Activated T-cell treated with anti-CD3 and anti-CD28 coated beads, Interleukin-2, amount 50 U/mL, for 4 hours (primary cell): ENCODE measurements at regions not wholly inside any gene's neighbourhood (a gene's known extent, or its start where the extent isn't known, plus 50 kb on each side); places are given as distances from the start of the nearest gene placed in this dataset.

Experiments
- ATAC-seq, 2 donors: fragments of 200-7000 bp; cut with Tn5 transposase; one replicate each; pipeline ENCODE4 v1.10.0; 2021
- DNase-seq: peaks from one replicate; pipeline ENCODE4 v3.0.0-alpha.2; 2020
- H3K27me3 Mint-ChIP-seq: one replicate; pipeline ENCODE4 v1.8.0; 2021; ENCODE audit warnings: low read depth, mixed read lengths
- H3K36me3 Mint-ChIP-seq: one replicate; pipeline ENCODE4 v1.8.0; 2022; ENCODE audit warnings: mixed read lengths; ENCODE audit not compliant: insufficient read depth
- H3K4me1 Mint-ChIP-seq: one replicate; pipeline ENCODE4 v1.8.0; 2021; ENCODE audit warnings: low read depth, mixed read lengths
- H3K4me3 Mint-ChIP-seq: one replicate; pipeline ENCODE4 v1.8.0; 2021; ENCODE audit warnings: mild to moderate bottlenecking, moderate library complexity, mixed read lengths
- H3K9me3 Mint-ChIP-seq: one replicate; pipeline ENCODE4 v1.8.0; 2021; ENCODE audit warnings: mixed read lengths

- H3K27me3 Mint-ChIP-seq = peaks cover 28% of the 10 kb centered on the region
- no peaks in the 10 kb centered on the region for H3K4me1 Mint-ChIP-seq
- H3K4me3 Mint-ChIP-seq = no peak overlapping the region
- peaks cover 5% of the 10 kb centered on the region for H3K9me3 Mint-ChIP-seq
- DNase-seq (no peak), ATAC-seq (no peak)
- H3K36me3 Mint-ChIP-seq = no peaks in the 10 kb centered on the region
These were observed 119.2 kb downstream of the ANKRD60 start for GRCh38 chr20:58109126-58109880.

GRCh38 chr20:58107533-58107932, 120.9 kb downstream of the ANKRD60 start:
- Mint-ChIP-seq H3K36me3 (no peaks in the 10 kb centered on the region), H3K27me3 (peaks cover 23% of the 10 kb centered on the region), H3K4me3 (no peak overlapping the region), H3K4me1 (no peaks in the 10 kb centered on the region), H3K9me3 (peaks cover 5% of the 10 kb centered on the region)
- no peak for DNase-seq
- no peak for ATAC-seq

- peaks cover 27% of the 10 kb centered on the region for H3K27me3 Mint-ChIP-seq
- H3K36me3 Mint-ChIP-seq = no peaks in the 10 kb centered on the region
- ATAC-seq (no peak), DNase-seq (no peak)
- no peak overlapping the region for H3K4me3 Mint-ChIP-seq
- peaks cover 5% of the 10 kb centered on the region for H3K9me3 Mint-ChIP-seq
- no peaks in the 10 kb centered on the region for H3K4me1 Mint-ChIP-seq
These were observed 122.2 kb downstream of the ANKRD60 start for GRCh38 chr20:58106143-58106750.

GRCh38 chr20:58103961-58104360, 124.5 kb downstream of the ANKRD60 start:
- Mint-ChIP-seq H3K36me3 (no peaks in the 10 kb centered on the region), H3K4me3 (no peak overlapping the region), H3K27me3 (peaks cover 35% of the 10 kb centered on the region), H3K9me3 (no peaks in the 10 kb centered on the region), H3K4me1 (no peaks in the 10 kb centered on the region)
- no peak for ATAC-seq
- DNase-seq = no peak

GRCh38 chr20:58103517-58103904, 124.9 kb downstream of the ANKRD60 start:
- H3K4me1 Mint-ChIP-seq = no peaks in the 10 kb centered on the region
- DNase-seq (no peak), ATAC-seq (no peak)
- no peaks in the 10 kb centered on the region for H3K9me3 Mint-ChIP-seq
- H3K4me3 Mint-ChIP-seq = no peak overlapping the region
- no peaks in the 10 kb centered on the region for H3K36me3 Mint-ChIP-seq
- H3K27me3 Mint-ChIP-seq = peaks cover 35% of the 10 kb centered on the region

- peak; percentile 87 to 89 for ATAC-seq
- DNase-seq = no peak
- H3K4me3 Mint-ChIP-seq = no peak overlapping the region
- H3K4me1 Mint-ChIP-seq = no peaks in the 10 kb centered on the region
- H3K9me3 Mint-ChIP-seq = no peaks in the 10 kb centered on the region
- no peaks in the 10 kb centered on the region for H3K36me3 Mint-ChIP-seq
- peaks cover 35% of the 10 kb centered on the region for H3K27me3 Mint-ChIP-seq
These were observed 125.5 kb downstream of the ANKRD60 start for GRCh38 chr20:58102744-58103516.

- H3K9me3 Mint-ChIP-seq = no peaks in the 10 kb centered on the region
- ATAC-seq (no peak), DNase-seq (no peak)
- no peaks in the 10 kb centered on the region for H3K36me3 Mint-ChIP-seq
- H3K27me3 Mint-ChIP-seq = peaks cover 38% of the 10 kb centered on the region
- H3K4me3 Mint-ChIP-seq = no peak overlapping the region
- no peaks in the 10 kb centered on the region for H3K4me1 Mint-ChIP-seq
These were observed 126.2 kb downstream of the ANKRD60 start for GRCh38 chr20:58102261-58102660.

- Mint-ChIP-seq H3K36me3 (no peaks in the 10 kb centered on the region), H3K27me3 (peaks cover 40% of the 10 kb centered on the region), H3K4me3 (no peak overlapping the region), H3K4me1 (no peaks in the 10 kb centered on the region), H3K9me3 (no peaks in the 10 kb centered on the region)
- ATAC-seq = no peak
- DNase-seq = no peak
These were observed 127.6 kb downstream of the ANKRD60 start for GRCh38 chr20:58100731-58101356.

GRCh38 chr20:58099956-58100730, 128.3 kb downstream of the ANKRD60 start:
- DNase-seq (no peak), ATAC-seq (no peak)
- Mint-ChIP-seq H3K9me3 (no peaks in the 10 kb centered on the region), H3K36me3 (no peaks in the 10 kb centered on the region), H3K27me3 (peaks cover 39% of the 10 kb centered on the region), H3K4me3 (no peak overlapping the region), H3K4me1 (no peaks in the 10 kb centered on the region)

GRCh38 chr20:58099291-58099935, 129.0 kb downstream of the ANKRD60 start:
- no peaks in the 10 kb centered on the region for H3K36me3 Mint-ChIP-seq
- no peaks in the 10 kb centered on the region for H3K9me3 Mint-ChIP-seq
- no peak for ATAC-seq
- H3K27me3 Mint-ChIP-seq = peaks cover 43% of the 10 kb centered on the region
- no peak overlapping the region for H3K4me3 Mint-ChIP-seq
- no peaks in the 10 kb centered on the region for H3K4me1 Mint-ChIP-seq
- no peak for DNase-seq

GRCh38 chr20:58098571-58098970, 129.9 kb downstream of the ANKRD60 start:
- Mint-ChIP-seq H3K9me3 (no peaks in the 10 kb centered on the region), H3K4me1 (no peaks in the 10 kb centered on the region), H3K27me3 (peaks cover 42% of the 10 kb centered on the region), H3K36me3 (no peaks in the 10 kb centered on the region), H3K4me3 (no peak overlapping the region)
- no peak for DNase-seq
- no peak for ATAC-seq

- no peak for ATAC-seq
- DNase-seq = no peak
- Mint-ChIP-seq H3K4me1 (no peaks in the 10 kb centered on the region), H3K36me3 (no peaks in the 10 kb centered on the region), H3K4me3 (no peak overlapping the region), H3K27me3 (peaks cover 41% of the 10 kb centered on the region), H3K9me3 (no peaks in the 10 kb centered on the region)
These were observed 130.5 kb downstream of the ANKRD60 start for GRCh38 chr20:58097943-58098342.

- Mint-ChIP-seq H3K36me3 (no peaks in the 10 kb centered on the region), H3K4me1 (no peaks in the 10 kb centered on the region), H3K27me3 (peaks cover 38% of the 10 kb centered on the region), H3K4me3 (no peak overlapping the region), H3K9me3 (no peaks in the 10 kb centered on the region)
- no peak for ATAC-seq
- DNase-seq = no peak
These were observed 131.0 kb downstream of the ANKRD60 start for GRCh38 chr20:58097429-58097828.
